Psoas muscle (tissue), 7 donors: ENCODE measurements at regions not wholly inside any gene's neighbourhood (a gene's known extent, or its start where the extent isn't known, plus 50 kb on each side); places are given as distances from the start of the nearest gene placed in this dataset.

Experiments used
- ATAC-seq, 4 donors: fragments of 200-7000 bp; cut with Tn5 transposase; one replicate each; pipeline ENCODE4 v1.9.1; 2020; ENCODE audit warnings: moderate library complexity in 3 of 4, mild to moderate bottlenecking in 2 of 4
- DNase-seq, 2 donors: peaks; one replicate each; pipeline ENCODE4 v3.0.0-alpha.2; 2020
- H3K27ac ChIP-seq: fragments of 200-600 bp; one replicate; pipeline ENCODE4 v1.8.0; 2022
- H3K27me3 ChIP-seq, 3 donors: fragments of 200-600 bp in 1 of 3; one replicate each; pipeline versions ENCODE4 v1.6.1 to v1.8.0; 2013 to 2022; ENCODE audit warnings: low read length in 2 of 3, mild to moderate bottlenecking in 2 of 3, moderate library complexity in 1 of 3; ENCODE audit not compliant: insufficient read depth in 3 of 3
- H3K36me3 ChIP-seq, 2 donors: fragments of 200-600 bp in 1 of 2; one replicate each; pipeline versions ENCODE4 v1.6.1 to v1.8.0; 2013 to 2022; ENCODE audit warnings: low read depth in 1 of 2, mild to moderate bottlenecking in 1 of 2, moderate library complexity in 1 of 2; ENCODE audit not compliant: insufficient read depth in 1 of 2
- H3K4me1 ChIP-seq: fragments of 200-600 bp; one replicate; pipeline ENCODE4 v1.8.0; 2022
- H3K4me3 ChIP-seq: fragments of 200-600 bp; one replicate; pipeline ENCODE4 v1.8.0; 2022; ENCODE audit warnings: mild to moderate bottlenecking
- H3K9me3 ChIP-seq: fragments of 200-600 bp; one replicate; pipeline ENCODE4 v1.8.0; 2022
- WGBS, 3 donors: extraction: QIAGEN DNeasy Blood & Tissue Kit; methylation state at CpG; one replicate each; pipeline versions ENCODE4 v1.1.6 to v1.1.7; 2013; 5-methylcytosine and 5-hydroxymethylcytosine counted together
- intact Hi-C, 2 donors: fragments of 100-400 bp; cut with DNase I; formaldehyde crosslinking; loops; one replicate each; pipeline versions ENCODE4 v1.11.0 to v1.14.2; 2022
- TF ChIP-seq, protein P1 (sequence below): fragments of 200-600 bp; IDR thresholded peaks from one replicate; pipeline ENCODE4 v1.8.0; 2022; ENCODE audit warnings: antibody characterized with exemption
- donor health status: healthy with polysubstance abuse.
- donor health status: DM: no; HTN: no; CAD: no; lungs with moderate emphysema.
- donor health status: Bipolar disorder and iron deficiency.
- donor health status: healthy.
- donor health status: DM: yes; HTN: yes; CAD: no.
- donor health status: DM: no; HTN: no; CAD: no.
- donor health status: DM: yes; HTN: yes; CAD: no.

DNA sequence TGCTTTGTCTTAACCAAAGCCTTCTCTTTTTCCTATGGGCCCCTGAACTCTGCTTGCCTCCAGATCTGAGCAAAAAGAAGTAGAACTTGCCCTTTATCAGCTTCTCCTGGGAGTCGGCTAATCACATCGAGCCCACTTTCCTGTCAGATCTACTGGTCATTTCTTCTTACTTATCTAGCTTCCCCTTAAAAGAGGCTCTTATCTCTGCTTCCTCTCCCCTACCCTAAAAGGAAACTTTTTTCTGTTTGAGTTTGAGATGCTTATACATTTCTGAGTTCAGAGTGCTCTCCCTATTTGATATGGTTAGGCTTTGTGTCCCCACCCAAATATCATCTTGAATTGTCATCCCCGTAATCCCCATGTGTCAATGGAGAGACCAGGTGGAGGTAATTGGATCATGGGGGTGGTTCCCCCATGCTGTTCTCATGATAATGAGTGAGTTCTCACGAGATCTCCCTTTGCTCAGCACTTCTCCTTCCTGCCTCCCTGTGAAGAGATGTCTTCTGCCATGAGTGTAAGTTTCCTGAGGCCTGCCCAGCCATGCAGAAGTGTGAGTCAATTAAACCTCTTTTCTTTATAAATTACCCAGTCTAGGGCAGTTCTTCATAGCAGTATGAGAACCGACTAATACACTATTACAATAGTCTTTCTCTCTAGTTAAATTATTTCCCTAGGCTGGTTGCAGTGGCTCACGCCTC is 114.7 kb upstream of the AMN1 start:
- peaks cover 3% of the 10 kb centered on the region for H3K9me3 ChIP-seq
- intact Hi-C loops: no loop called here

DNA sequence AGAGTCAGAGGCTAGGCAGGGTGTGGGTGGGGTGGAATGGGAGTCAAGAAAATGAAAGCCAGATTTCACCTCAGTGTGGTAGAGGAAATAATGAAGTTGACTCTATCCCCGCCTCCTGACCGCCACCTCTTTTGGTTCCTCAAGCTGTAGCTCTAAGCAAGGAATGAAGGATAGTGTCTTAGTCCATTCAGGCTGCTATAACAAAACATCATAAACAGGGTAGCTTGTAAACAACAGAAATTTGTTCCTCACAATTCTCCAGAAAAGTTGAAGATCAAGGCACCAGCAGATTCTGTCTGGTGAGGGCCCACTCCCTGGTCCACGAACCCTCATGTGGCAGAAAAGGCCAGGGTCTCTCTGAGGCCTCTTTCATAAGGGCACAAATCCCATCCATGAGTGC is 109.1 kb upstream of the AMN1 start:
- 87 to 94% (median 91%) methylated on average over 3 of the region's 3 CpGs for WGBS, 3 donors
- no peaks in the 10 kb centered on the region for H3K9me3 ChIP-seq
- H3K36me3 ChIP-seq: no peaks in the 10 kb centered on the region
- intact Hi-C loops: no loop called here
- DNase-seq (no peak), ATAC-seq (no peak)
- H3K4me1 ChIP-seq: no peaks in the 10 kb centered on the region
- H3K27ac ChIP-seq: no peak overlapping the region
- TF ChIP-seq, protein P1, sequence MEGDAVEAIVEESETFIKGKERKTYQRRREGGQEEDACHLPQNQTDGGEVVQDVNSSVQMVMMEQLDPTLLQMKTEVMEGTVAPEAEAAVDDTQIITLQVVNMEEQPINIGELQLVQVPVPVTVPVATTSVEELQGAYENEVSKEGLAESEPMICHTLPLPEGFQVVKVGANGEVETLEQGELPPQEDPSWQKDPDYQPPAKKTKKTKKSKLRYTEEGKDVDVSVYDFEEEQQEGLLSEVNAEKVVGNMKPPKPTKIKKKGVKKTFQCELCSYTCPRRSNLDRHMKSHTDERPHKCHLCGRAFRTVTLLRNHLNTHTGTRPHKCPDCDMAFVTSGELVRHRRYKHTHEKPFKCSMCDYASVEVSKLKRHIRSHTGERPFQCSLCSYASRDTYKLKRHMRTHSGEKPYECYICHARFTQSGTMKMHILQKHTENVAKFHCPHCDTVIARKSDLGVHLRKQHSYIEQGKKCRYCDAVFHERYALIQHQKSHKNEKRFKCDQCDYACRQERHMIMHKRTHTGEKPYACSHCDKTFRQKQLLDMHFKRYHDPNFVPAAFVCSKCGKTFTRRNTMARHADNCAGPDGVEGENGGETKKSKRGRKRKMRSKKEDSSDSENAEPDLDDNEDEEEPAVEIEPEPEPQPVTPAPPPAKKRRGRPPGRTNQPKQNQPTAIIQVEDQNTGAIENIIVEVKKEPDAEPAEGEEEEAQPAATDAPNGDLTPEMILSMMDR: no peak
- H3K27me3 ChIP-seq: no peaks in the 10 kb centered on the region
- no peak overlapping the region for H3K4me3 ChIP-seq

More for the DNA sequence above, 114.7 kb upstream of the AMN1 start:
- TF ChIP-seq, protein P1: no peak
- Histone ChIP-seq H3K36me3 (no peaks in the 10 kb centered on the region), H3K4me3 (no peak overlapping the region), H3K27ac (no peak overlapping the region), H3K27me3 (no peaks in the 10 kb centered on the region), H3K4me1 (no peaks in the 10 kb centered on the region)
- ATAC-seq (no peak), DNase-seq (no peak)
- 79 to 82% (median 81%) methylated on average over 6 of the region's 6 CpGs for WGBS, 3 donors

GRCh38 chr12:31835276-31835882 is 106.6 kb upstream of the AMN1 start:
- DNase-seq: no peak
- 32 to 38% (median 36%) methylated on average over 5 of the region's 5 CpGs for WGBS, 3 donors
- no peak for ATAC-seq
- Histone ChIP-seq H3K27me3 (no peaks in the 10 kb centered on the region), H3K36me3 (no peaks in the 10 kb centered on the region), H3K27ac (no peak overlapping the region), H3K9me3 (peaks cover 3% of the 10 kb centered on the region), H3K4me3 (no peak overlapping the region), H3K4me1 (no peaks in the 10 kb centered on the region)
- intact Hi-C loops: no loop called here
- TF ChIP-seq, protein P1: no peak

- Histone ChIP-seq H3K4me1 (no peaks in the 10 kb centered on the region), H3K9me3 (peaks cover 3% of the 10 kb centered on the region), H3K36me3 (no peaks in the 10 kb centered on the region), H3K27ac (no peak overlapping the region), H3K4me3 (no peak overlapping the region), H3K27me3 (no peaks in the 10 kb centered on the region)
- intact Hi-C loops: no loop called here
- no peak for ATAC-seq
- DNase-seq: no peak
- TF ChIP-seq, protein P1: no peak
- WGBS, 3 donors: 86 to 95% (median 92%) methylated on average over 7 of the region's 7 CpGs
Observed at GRCh38 chr12:31834150-31834549, 105.3 kb upstream of the AMN1 start.
